ENCODE measurements at regions not wholly inside any gene's neighbourhood (a gene's known extent, or its start where the extent isn't known, plus 50 kb on each side); places are given as distances from the start of the nearest gene placed in this dataset.

GRCh38 chr7:109190766-109191398 lies 621.2 kb downstream of the DNAJB9 start:
- TF ChIP-seq CTCF (IDR thresholded peaks at IDR 0.05) (no peak), POLR2A (IDR thresholded peaks at IDR 0.05) (no peak)

All from thyroid gland (tissue), 4 donors.